Endothelial cell of hepatic sinusoid (primary cell): ENCODE measurements at regions not wholly inside any gene's neighbourhood (a gene's known extent, or its start where the extent isn't known, plus 50 kb on each side); places are given as distances from the start of the nearest gene placed in this dataset.

Source experiments
- in situ Hi-C: cut with HindIII; loops from 2 replicates; pipeline ENCODE4 v1.10.0; 2017; ENCODE audit warnings: low sequenced_read_pairs

- in situ Hi-C loops = no loop called here
Measured at GRCh38 chr20:16944745-16945144, 196.6 kb downstream of the OTOR start.

DNA sequence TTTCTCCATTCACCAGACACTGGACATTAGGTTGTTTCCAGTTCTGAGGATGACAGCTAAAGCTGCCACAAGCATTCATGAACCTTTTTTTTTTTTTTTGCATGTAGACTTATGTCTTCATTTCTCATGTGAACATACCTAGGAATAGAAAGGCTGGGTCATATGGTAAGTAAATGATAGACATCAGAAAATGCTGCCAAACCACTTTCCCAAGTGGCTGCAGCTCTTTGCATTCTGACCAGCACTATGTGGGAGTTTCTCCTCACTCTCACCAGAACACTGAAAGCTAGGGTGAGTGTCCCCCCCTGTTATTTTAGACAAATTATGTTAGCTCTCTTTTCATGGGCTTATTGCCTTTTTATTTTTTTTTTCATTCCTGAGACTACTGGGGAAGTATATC is 197.5 kb downstream of the OTOR start:
- in situ Hi-C loops = no loop called here

- in situ Hi-C loops = no loop called here
Measured at GRCh38 chr20:16946097-16946496, 197.9 kb downstream of the OTOR start.

GRCh38 chr20:16947479-16947878 is 199.3 kb downstream of the OTOR start:
- in situ Hi-C loops = no loop called here

GRCh38 chr20:16951876-16952275 is 203.7 kb downstream of the OTOR start:
- in situ Hi-C loops = no loop called here

GRCh38 chr20:16952965-16953364 is 204.8 kb downstream of the OTOR start:
- in situ Hi-C loops = no loop called here

DNA sequence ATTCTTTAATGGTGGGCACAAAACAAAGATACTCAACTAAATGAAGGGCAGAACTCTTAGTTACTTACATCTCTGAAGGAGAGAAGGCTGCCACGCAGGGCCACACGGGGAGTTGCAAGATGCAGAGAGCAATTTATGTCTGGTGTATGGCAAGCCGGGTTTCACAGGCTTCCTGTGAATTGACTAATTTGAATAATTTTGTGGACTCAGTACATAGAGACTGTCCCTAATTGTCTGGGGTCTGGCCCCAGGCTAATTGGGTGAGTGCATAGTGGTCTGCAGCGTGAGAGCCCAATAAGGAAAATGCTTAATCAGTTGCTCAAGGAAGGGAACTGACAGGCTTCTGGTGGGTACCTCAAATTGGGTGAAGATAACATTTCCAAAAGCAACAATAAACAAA is 205.7 kb downstream of the OTOR start:
- in situ Hi-C loops = no loop called here

DNA sequence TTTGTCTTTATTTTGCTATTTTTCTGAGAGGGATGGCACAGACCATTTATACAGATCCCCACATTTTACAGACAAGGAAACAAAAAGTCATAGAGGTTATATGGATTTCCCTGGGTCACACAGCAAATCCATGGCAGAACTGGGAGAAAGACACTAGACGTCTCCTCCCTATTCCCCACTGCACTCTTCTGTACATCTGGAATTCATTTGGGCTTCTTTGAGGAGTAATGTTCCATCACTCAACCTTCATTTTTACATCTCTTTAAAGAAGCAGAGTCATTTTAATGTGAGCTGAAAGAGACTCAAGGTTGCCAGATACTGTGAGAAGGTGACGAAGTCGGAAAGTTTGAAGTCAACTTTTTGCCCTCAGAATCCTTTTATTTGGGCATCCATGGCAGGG is 207.3 kb downstream of the OTOR start:
- in situ Hi-C loops = no loop called here

GRCh38 chr20:16955971-16956370 is 207.8 kb downstream of the OTOR start:
- in situ Hi-C loops = no loop called here

DNA sequence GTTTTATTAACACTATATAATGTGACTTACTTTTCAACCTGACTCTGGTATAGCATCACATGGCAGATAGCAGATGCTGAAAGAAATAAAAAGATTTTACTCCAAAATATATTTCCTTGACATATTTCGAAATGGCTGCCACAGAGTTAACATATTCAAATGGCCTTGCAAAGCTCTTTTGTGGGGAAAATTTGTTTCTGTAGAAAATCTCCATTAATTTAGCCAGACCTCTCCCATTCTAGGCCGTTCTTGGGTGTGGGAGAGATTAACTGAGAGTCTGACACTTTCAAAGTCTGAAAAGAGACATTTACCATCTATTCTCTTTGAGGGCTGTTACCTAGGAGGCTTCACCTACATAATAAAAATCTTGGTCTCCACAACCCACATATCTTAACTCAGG is 217.2 kb downstream of the OTOR start:
- in situ Hi-C loops = no loop called here

GRCh38 chr20:16966276-16966880 is 218.2 kb downstream of the OTOR start:
- in situ Hi-C loops = no loop called here

GRCh38 chr20:16968099-16968498 is 219.9 kb downstream of the OTOR start:
- in situ Hi-C loops = no loop called here

DNA sequence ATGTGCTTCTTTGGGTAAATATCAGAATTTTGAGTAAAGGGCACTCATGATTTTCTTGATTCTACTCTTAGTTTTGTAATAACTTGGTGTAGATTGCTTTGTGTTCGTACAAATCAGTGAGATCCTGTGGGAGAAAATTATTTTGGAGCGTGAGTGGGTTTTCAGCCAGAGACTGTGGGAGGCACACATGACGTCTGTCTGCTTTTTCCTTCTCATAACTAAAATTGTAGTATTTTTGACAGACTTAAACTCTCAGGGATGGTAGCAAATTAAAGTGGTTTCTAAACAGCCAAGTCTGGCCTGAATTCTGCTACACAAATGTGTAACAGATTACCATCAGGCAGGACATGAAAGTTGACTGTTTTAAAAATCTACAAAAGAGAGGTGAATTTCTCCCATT is 222.6 kb downstream of the OTOR start:
- in situ Hi-C loops = no loop called here

DNA sequence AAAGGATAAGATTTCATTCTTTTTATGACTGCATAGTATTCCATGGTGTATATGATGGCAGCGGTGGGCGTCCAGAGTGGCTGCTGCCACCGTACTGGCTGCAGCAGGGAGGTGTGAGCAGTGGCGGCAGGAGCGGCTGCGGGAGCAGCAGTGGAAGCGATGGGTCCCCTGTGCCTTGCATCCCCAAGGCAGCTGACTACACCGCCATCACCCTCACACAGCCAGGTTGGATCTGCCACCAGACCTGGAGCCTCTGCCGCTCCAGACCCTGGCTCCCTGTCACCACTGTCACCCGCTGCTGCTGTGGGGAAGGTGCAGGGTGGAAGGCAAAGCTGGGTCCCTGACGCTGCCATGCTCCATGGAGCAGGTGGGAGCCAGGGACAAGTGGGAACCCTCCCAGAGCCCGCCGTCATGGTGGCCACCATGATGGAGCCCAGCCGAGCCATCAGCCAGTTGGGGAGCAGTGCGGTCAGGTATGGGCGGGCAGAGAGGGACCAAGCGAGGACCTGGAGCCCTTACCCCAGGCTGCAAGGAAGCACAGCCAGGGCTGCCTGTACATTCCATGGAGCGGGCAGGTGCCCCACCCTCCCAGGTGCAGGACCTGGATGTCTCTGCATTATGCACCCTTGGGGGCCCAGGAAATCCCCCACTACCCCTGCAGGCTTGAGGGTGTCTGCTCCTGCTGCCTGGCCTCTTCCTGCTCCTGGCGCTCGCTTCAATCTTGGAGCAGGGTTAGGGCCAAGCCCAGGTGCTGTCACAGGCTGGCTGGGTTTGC is 226.1 kb downstream of the OTOR start:
- in situ Hi-C loops = no loop called here

DNA sequence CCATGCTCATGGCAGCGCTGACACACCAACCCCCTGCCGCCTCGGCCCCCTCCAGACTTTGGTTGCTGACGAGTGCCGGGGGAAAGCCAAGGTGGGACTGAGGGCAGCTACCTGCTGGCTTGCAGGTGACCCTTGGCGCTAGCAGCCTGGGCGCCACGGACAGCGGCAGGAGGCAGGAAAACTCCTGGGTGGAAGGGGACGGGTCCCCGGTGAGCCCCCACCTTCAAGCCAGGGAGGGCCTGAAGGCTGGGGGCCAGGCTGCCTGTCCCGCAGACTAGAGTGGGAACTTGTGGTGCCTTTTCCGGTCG is 226.7 kb downstream of the OTOR start:
- in situ Hi-C loops = no loop called here

DNA sequence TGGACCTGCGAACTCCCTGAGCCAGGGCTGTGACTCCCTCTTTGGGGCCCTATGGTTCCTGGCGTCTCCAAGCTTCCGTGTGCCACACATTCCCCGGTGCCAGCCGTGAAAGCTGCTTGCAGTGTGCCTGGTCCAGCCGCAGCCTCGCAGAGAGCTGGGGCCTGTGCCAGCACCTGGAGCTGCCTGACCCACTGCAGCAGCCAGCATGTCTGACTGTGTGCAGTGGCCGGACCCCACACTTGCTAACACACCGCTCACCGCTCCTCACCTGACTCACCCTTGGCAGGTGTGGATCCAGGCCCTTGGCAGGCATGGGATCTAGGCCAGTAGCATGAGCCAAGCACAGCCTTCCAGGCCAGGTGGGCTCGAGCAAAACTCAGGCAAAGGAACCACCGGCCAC is 227.5 kb downstream of the OTOR start:
- in situ Hi-C loops = no loop called here

GRCh38 chr20:16978497-16978896 is 230.3 kb downstream of the OTOR start:
- in situ Hi-C loops = no loop called here

- in situ Hi-C loops = no loop called here
Measured at GRCh38 chr20:16982091-16982726, 234.1 kb downstream of the OTOR start.

GRCh38 chr20:16984481-16984880 is 236.3 kb downstream of the OTOR start:
- in situ Hi-C loops = no loop called here

GRCh38 chr20:17003170-17003870 is 223.5 kb upstream of the PCSK2 start:
- in situ Hi-C loops = no loop called here

GRCh38 chr20:17010181-17010580 is 216.7 kb upstream of the PCSK2 start:
- in situ Hi-C loops = no loop called here
